ENCODE measurements at regions not wholly inside any gene's neighbourhood (a gene's known extent, or its start where the extent isn't known, plus 50 kb on each side); places are given as distances from the start of the nearest gene placed in this dataset.

GRCh38 chr11:30697032-30697431 lies 110.9 kb upstream of the MPPED2 start:
- no peak for TF ChIP-seq POLR2A (IDR thresholded peaks at IDR 0.05; ENCODE audit: low read depth, low read length)
- TF ChIP-seq CTCF (conservative IDR thresholded peaks at IDR 0.05; ENCODE audit: low read depth, low read length): no peak
- TF ChIP-seq MXI1 (IDR thresholded peaks at IDR 0.05; ENCODE audit: borderline replicate concordance, low read depth, low read length): no peak
- no peak for TF ChIP-seq ELK1 (IDR thresholded peaks at IDR 0.05; ENCODE audit: borderline replicate concordance, low read depth, low read length)
- TF ChIP-seq RAD21 (IDR thresholded peaks at IDR 0.05; ENCODE audit: low read length): no peak
- TF ChIP-seq CEBPB (IDR thresholded peaks at IDR 0.05; ENCODE audit: low read depth, low read length): no peak
- TF ChIP-seq SMC3 (IDR thresholded peaks at IDR 0.05; ENCODE audit: low read depth, low read length): no peak
- TF ChIP-seq NFE2L2 (IDR thresholded peaks at IDR 0.05; ENCODE audit: low read depth, low read length): no peak
- TF ChIP-seq BHLHE40 (IDR thresholded peaks at IDR 0.05; ENCODE audit: low read depth, low read length): no peak
- TF ChIP-seq MAFK (IDR thresholded peaks at IDR 0.05; ENCODE audit: low read depth, low read length): no peak
- no peak for TF ChIP-seq RFX5 (IDR thresholded peaks at IDR 0.05; ENCODE audit: low read depth, low read length)
- TF ChIP-seq USF2 (IDR thresholded peaks at IDR 0.05; ENCODE audit: low read depth, low read length): no peak
